IPS-18a (cell line): ENCODE measurements at regions not wholly inside any gene's neighbourhood (a gene's known extent, or its start where the extent isn't known, plus 50 kb on each side); places are given as distances from the start of the nearest gene placed in this dataset.

ENCODE experiments used
- H3K27ac ChIP-seq: one replicate; pipeline ENCODE4 v1.5.1; 2013; ENCODE audit warnings: low read length
- H3K27me3 ChIP-seq: one replicate; pipeline ENCODE4 v1.6.1; 2013; ENCODE audit warnings: mild to moderate bottlenecking, low read length; ENCODE audit not compliant: control insufficient read depth, insufficient read depth
- H3K36me3 ChIP-seq: one replicate; pipeline ENCODE4 v1.6.1; 2013; ENCODE audit warnings: low read depth, low read length; ENCODE audit not compliant: control insufficient read depth
- H3K4me1 ChIP-seq: one replicate; pipeline ENCODE4 v1.6.1; 2013; ENCODE audit warnings: low read depth, low read length; ENCODE audit not compliant: control insufficient read depth
- H3K4me3 ChIP-seq: one replicate; pipeline ENCODE4 v1.5.1; 2013; ENCODE audit warnings: low read length
- H3K9ac ChIP-seq: one replicate; pipeline ENCODE4 v1.6.1; 2013; ENCODE audit warnings: mild to moderate bottlenecking, low read length, moderate library complexity
- H3K9me3 ChIP-seq: one replicate; pipeline ENCODE4 v1.6.1; 2013; ENCODE audit warnings: low read depth, low read length; ENCODE audit not compliant: control insufficient read depth

DNA sequence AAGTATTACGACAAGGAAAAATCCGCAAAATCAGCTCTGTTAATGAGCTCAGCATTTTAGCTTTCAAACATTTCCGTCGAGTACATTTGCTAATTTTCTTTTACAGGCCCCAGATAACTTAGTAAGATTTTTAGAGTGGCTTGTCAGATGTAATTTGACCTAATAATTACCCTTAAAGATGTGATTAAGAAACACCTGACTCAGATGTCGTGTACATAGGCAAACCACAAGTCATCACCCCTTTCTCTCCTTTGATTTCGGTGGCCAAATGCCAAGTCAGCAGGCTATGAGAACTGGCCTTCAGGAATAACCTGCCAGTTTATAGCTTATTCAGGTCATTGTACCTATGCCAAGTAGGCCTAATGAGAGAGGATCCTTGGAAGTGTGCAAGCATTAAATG, 369.6 kb downstream of the PCDH7 start:
- Histone ChIP-seq H3K9ac (no peak overlapping the region), H3K36me3 (no peaks in the 10 kb centered on the region), H3K4me3 (no peak overlapping the region), H3K9me3 (no peaks in the 10 kb centered on the region), H3K27me3 (no peaks in the 10 kb centered on the region), H3K4me1 (peaks cover 8% of the 10 kb centered on the region), H3K27ac (no peak overlapping the region)

DNA sequence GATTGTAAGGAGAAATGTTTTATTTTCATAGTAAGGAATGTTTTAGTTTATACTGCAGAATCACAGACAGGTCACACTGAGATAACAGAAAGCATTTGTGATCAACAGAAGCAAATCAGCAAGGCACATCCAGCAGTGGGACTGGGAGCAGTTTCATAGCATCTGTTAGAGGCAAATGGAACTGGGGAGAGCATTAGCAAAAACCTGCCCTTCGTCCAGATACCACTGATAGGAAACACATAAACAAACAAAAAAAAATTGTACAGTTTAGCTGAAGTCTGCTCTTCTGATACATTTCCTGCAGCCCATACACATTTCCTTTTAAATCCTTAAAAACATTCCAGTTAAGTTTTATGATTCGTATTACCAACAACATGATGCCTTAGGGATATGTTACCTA, 374.3 kb downstream of the PCDH7 start:
- no peaks in the 10 kb centered on the region for H3K9me3 ChIP-seq
- no peaks in the 10 kb centered on the region for H3K36me3 ChIP-seq
- H3K4me3 ChIP-seq, result no peak overlapping the region

DNA sequence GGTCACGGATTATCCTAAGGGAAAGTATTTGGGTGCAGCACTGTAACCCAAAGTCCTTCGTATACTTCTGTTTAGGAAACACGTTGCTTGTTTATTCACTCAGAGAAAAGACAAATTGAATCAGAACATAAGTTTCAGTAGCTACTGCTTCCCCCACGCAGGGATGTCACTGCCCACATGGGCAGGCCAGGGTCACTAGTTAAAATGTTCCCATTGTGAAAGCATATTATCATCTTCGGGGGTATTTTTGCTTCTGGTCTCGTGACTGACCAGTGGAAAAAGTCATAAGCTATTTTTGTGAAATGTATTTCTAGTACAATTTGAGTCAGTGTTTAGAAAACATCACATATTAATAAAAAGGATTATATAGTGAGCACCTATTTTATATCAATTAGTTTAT, 377.8 kb downstream of the PCDH7 start:
- Histone ChIP-seq H3K27me3 (no peaks in the 10 kb centered on the region), H3K4me1 (no peaks in the 10 kb centered on the region), H3K9me3 (no peaks in the 10 kb centered on the region), H3K27ac (no peak overlapping the region), H3K4me3 (no peak overlapping the region), H3K36me3 (no peaks in the 10 kb centered on the region), H3K9ac (no peak overlapping the region)

More for the DNA sequence above, 374.3 kb downstream of the PCDH7 start:
- Histone ChIP-seq H3K27me3 (no peaks in the 10 kb centered on the region), H3K4me1 (no peaks in the 10 kb centered on the region), H3K27ac (no peak overlapping the region), H3K9ac (no peak overlapping the region)

DNA sequence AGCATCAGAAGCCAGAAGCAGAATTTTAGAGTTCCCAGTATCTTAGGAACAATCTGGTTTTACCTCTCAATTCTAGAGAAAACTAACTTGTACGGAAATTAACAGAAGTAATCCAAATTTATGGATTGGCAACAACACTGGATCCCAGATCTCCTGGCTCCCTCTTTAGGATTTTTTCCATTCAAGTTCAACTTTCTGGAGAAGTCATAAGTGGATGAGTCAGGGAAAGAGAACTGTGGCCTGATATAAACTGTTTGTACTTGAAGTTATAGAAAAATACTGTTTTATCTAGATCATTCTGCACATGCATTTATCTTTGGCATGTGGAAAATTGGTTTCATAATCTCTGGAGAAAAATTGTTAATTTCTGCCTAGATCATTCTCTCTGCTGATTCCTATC, 380.4 kb downstream of the PCDH7 start:
- H3K9me3 ChIP-seq, result no peaks in the 10 kb centered on the region
- no peaks in the 10 kb centered on the region for H3K36me3 ChIP-seq
- no peaks in the 10 kb centered on the region for H3K4me1 ChIP-seq
- no peak overlapping the region for H3K4me3 ChIP-seq
- H3K9ac ChIP-seq, result no peak overlapping the region
- no peak overlapping the region for H3K27ac ChIP-seq
- no peaks in the 10 kb centered on the region for H3K27me3 ChIP-seq

DNA sequence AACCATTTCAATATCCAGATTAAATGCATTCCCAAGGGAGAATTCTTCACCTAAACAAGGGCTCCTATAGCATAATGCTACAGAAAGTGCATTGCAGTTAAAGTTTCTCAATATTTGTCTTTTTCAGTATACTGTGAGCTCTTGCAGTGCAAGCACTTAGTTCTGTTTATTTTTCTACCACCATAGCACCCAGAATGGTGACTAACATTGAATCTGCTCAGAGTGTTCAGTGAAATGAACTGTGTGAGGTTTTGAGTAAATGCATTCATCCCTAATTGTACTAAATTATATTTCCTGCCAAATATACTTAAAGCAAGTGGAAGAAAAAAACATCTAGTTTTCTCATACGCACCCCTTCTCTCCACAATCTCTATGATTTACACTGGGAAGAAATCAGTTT, 383.9 kb downstream of the PCDH7 start:
- no peaks in the 10 kb centered on the region for H3K4me1 ChIP-seq
- no peaks in the 10 kb centered on the region for H3K9me3 ChIP-seq
- H3K4me3 ChIP-seq, result no peak overlapping the region
- H3K36me3 ChIP-seq, result no peaks in the 10 kb centered on the region
- H3K27ac ChIP-seq, result no peak overlapping the region
- H3K27me3 ChIP-seq, result no peaks in the 10 kb centered on the region
- H3K9ac ChIP-seq, result no peak overlapping the region

DNA sequence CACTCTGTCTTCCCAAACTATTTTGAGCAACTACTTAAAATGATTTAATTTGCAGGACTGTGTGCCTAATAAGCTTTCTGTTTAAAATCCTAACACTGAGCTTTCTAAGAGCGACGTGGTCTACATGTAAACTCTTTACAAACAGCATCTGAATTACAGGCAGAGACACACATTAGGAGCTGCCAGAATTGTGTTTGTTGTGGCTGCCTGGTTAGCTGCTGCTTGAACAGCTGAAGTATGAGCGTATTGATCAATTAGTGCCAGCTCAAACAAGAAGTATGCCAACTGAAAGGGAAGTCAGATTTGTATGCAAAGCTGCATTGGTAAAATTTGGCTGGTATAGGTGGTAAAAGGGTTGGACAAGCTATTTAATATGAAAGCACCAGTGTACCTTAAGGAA, 384.4 kb downstream of the PCDH7 start:
- no peaks in the 10 kb centered on the region for H3K36me3 ChIP-seq
- no peak overlapping the region for H3K9ac ChIP-seq
- no peaks in the 10 kb centered on the region for H3K4me1 ChIP-seq
- H3K9me3 ChIP-seq, result no peaks in the 10 kb centered on the region
- no peak overlapping the region for H3K27ac ChIP-seq
- no peak overlapping the region for H3K4me3 ChIP-seq
- H3K27me3 ChIP-seq, result no peaks in the 10 kb centered on the region

DNA sequence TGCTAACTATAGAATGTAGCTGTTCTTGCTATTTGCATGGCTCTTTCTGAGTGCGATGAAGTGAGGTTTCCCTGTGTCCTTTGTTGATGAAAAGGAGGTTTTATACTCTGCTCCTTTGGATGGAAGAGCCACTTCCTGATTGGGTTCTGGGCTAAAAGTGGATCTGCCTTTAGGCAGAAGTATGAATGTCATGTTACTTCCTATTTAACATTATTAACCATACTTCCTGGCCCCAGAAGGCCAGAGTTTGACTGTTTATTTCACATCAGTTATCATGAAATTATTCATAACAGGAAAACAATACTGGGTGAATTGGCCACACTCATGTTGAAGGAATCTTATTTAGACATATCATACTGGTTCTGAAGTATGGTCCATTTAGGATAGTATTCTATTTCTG, 386.2 kb downstream of the PCDH7 start:
- no peak overlapping the region for H3K4me3 ChIP-seq
- no peak overlapping the region for H3K9ac ChIP-seq
- no peaks in the 10 kb centered on the region for H3K27me3 ChIP-seq
- H3K4me1 ChIP-seq, result no peaks in the 10 kb centered on the region
- H3K36me3 ChIP-seq, result no peaks in the 10 kb centered on the region
- no peak overlapping the region for H3K27ac ChIP-seq
- no peaks in the 10 kb centered on the region for H3K9me3 ChIP-seq

DNA sequence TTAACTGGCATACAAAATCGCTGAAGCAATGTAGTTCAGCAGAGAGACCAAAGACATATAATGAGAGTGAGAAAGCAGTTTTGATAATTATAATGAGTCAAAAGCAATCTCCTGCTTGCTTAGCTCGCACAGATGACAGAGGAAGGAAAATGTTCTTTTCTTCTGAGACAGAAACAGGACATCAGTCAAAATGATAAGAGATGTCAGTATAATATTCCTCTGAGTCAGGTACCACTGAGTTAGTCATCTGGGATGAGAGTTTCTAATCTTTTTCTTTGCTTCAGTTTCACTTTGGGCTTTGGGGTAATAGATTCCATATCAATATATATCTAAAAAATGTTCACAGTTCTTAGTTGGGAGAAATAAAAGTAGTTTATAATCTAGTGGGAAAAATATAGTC, 387.2 kb downstream of the PCDH7 start:
- H3K27ac ChIP-seq, result no peak overlapping the region
- H3K9ac ChIP-seq, result no peak overlapping the region
- H3K4me3 ChIP-seq, result no peak overlapping the region
- peaks cover under 1% of the 10 kb centered on the region for H3K4me1 ChIP-seq
- no peaks in the 10 kb centered on the region for H3K27me3 ChIP-seq
- H3K36me3 ChIP-seq, result no peaks in the 10 kb centered on the region
- H3K9me3 ChIP-seq, result no peaks in the 10 kb centered on the region

DNA sequence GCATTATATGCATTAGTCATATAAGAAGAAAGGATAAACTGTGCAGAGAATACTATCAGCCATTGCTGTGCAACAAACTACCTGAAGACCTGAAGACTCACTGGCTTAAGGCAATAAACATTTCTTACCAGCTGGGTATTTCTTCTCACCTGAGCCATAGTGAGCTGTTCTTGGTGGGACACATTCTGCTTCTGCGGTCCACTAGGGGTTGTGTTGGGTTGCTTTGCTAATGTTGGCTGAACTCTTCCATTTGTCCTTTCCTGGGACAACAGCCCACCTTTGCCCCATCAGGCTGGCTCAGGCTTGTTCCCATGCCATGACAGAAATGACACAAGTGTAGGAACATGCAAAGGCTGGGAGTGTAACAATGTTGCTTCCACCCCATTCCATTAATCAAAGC, 388.6 kb downstream of the PCDH7 start:
- no peaks in the 10 kb centered on the region for H3K27me3 ChIP-seq
- H3K36me3 ChIP-seq, result no peaks in the 10 kb centered on the region
- H3K27ac ChIP-seq, result no peak overlapping the region
- no peak overlapping the region for H3K9ac ChIP-seq
- H3K4me1 ChIP-seq, result peaks cover 6% of the 10 kb centered on the region
- H3K9me3 ChIP-seq, result no peaks in the 10 kb centered on the region
- H3K4me3 ChIP-seq, result no peak overlapping the region

DNA sequence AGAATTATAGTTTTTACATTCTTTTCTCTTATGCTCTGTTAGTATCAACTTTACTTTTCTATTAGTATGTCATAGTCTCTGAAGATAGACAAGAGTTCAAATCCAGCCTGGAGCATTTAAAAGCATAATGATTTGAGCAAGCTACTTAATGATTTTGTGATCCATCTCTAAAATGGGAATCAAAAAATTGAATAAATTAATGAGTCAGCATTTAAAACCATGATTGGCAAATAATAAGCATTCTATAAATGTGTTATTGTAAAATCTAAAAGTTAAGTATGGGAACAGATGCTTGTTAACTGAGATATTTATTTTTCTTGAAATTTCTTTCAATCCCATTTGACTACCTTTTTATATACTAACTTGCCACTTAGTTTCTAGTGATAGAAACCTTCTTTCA, 391.6 kb downstream of the PCDH7 start:
- Histone ChIP-seq H3K27ac (no peak overlapping the region), H3K27me3 (no peaks in the 10 kb centered on the region), H3K4me1 (peaks cover 6% of the 10 kb centered on the region), H3K36me3 (no peaks in the 10 kb centered on the region), H3K4me3 (no peak overlapping the region), H3K9me3 (no peaks in the 10 kb centered on the region), H3K9ac (no peak overlapping the region)

DNA sequence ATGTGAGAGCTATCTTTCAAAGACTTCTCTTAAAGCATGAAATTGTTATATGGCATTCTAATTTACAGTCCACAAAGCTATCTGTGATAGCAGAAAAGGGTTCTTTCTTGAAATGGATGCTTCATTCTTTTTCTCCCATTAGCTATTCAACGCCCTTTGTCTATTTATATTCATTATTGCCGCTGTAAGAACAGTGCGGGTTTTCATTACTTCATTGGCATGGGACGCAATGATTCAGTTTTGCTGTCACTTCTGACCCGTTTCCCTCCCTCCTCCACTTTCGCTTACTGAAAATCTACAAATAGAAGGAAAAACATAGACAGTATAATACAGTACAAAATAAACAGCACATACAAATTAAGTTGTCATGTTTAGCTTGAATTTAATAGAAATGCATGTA, 394.6 kb downstream of the PCDH7 start:
- Histone ChIP-seq H3K9me3 (no peaks in the 10 kb centered on the region), H3K4me1 (peaks cover 6% of the 10 kb centered on the region), H3K27me3 (no peaks in the 10 kb centered on the region), H3K9ac (no peak overlapping the region), H3K36me3 (no peaks in the 10 kb centered on the region), H3K4me3 (no peak overlapping the region), H3K27ac (no peak overlapping the region)

DNA sequence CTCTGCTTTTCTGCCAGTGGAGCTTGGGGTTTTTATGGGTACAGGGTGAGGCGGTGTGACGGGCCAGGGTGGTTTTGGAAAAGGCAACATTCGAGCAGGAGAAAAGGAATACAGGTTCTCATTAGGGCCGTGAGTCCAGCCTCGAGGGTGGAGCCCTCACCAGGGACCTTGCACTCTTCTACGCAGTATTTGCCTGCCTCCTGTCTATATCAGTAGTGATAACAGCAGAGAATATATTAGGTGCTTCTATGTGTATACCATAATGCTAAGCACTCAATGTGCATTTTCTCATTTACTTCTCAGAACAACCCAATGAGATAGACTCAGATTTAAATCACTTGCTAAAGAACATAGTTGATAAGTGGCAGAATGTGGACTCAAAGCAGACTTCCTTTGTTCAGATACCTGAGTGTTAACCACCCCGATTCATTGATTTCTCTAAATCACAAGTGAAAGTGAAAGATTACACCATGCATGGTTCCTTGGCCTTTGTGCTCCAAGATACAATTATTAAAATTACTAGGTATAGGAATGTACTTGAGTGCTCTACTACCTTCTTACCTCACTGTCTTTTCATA, 403.9 kb downstream of the PCDH7 start:
- H3K9me3 ChIP-seq, result no peaks in the 10 kb centered on the region
- no peak overlapping the region for H3K27ac ChIP-seq
- no peaks in the 10 kb centered on the region for H3K36me3 ChIP-seq
- no peak overlapping the region for H3K4me3 ChIP-seq
- no peaks in the 10 kb centered on the region for H3K27me3 ChIP-seq
- H3K9ac ChIP-seq, result no peak overlapping the region
- peaks cover 10% of the 10 kb centered on the region for H3K4me1 ChIP-seq
